Lung microvascular endothelial cell (primary cell): ENCODE measurements at regions not wholly inside any gene's neighbourhood (a gene's known extent, or its start where the extent isn't known, plus 50 kb on each side); places are given as distances from the start of the nearest gene placed in this dataset.
"Not testable (repeated sequence)": the region's sequence is repeated elsewhere in the genome, so short reads cannot be mapped to it uniquely, and the experiment has no call there.

Source experiments
- DNase-seq, 2 donors: peaks; one replicate each; pipeline versions ENCODE4 v3.0.0 to v3.0.0-alpha.2; 2010; ENCODE audit warnings: low read depth in 2 of 2

- DNase-seq = no peak
These were observed 101.2 kb upstream of the WDR11 start for GRCh38 chr10:120749856-120750566.

- DNase-seq = no peak
These were observed 95.4 kb upstream of the WDR11 start for GRCh38 chr10:120755771-120756170.

- no peak for DNase-seq
These were observed 90.9 kb upstream of the WDR11 start for GRCh38 chr10:120760253-120760652.

- DNase-seq = no peak
These were observed 89.2 kb upstream of the WDR11 start for GRCh38 chr10:120761951-120762350.

GRCh38 chr10:120765226-120765803 lies 85.8 kb upstream of the WDR11 start:
- DNase-seq = no peak

GRCh38 chr10:120768227-120768626 lies 82.9 kb upstream of the WDR11 start:
- DNase-seq = no peak

GRCh38 chr10:120770496-120770895 lies 80.7 kb upstream of the WDR11 start:
- DNase-seq = no peak

- DNase-seq = no peak
These were observed 74.7 kb upstream of the WDR11 start for GRCh38 chr10:120776442-120776841.

GRCh38 chr10:120782336-120782735 lies 68.8 kb upstream of the WDR11 start:
- no peak for DNase-seq

- no peak for DNase-seq
These were observed 68.1 kb upstream of the WDR11 start for GRCh38 chr10:120783098-120783497.

GRCh38 chr10:120783867-120784266 lies 67.3 kb upstream of the WDR11 start:
- no peak for DNase-seq

- DNase-seq = no peak
These were observed 62.4 kb upstream of the WDR11 start for GRCh38 chr10:120788771-120789170.

GRCh38 chr10:120789303-120790203 lies 61.6 kb upstream of the WDR11 start:
- no peak for DNase-seq

- DNase-seq = no peak
These were observed 59.8 kb upstream of the WDR11 start for GRCh38 chr10:120791316-120791715.

- DNase-seq = no peak
These were observed 58.1 kb upstream of the WDR11 start for GRCh38 chr10:120793088-120793487.

GRCh38 chr10:120794390-120794789 lies 56.8 kb upstream of the WDR11 start:
- DNase-seq = no peak

- not testable (repeated sequence) for DNase-seq
These were observed 52.9 kb upstream of the WDR11 start for GRCh38 chr10:120798276-120798675.

GRCh38 chr10:120799849-120800248 lies 51.3 kb upstream of the WDR11 start:
- DNase-seq = no peak

GRCh38 chr10:120800528-120801323 lies 50.4 kb upstream of the WDR11 start:
- DNase-seq = no peak
